Astrocyte of the cerebellum (primary cell): ENCODE measurements at regions not wholly inside any gene's neighbourhood (a gene's known extent, or its start where the extent isn't known, plus 50 kb on each side); places are given as distances from the start of the nearest gene placed in this dataset.
"Not testable (repeated sequence)": the region's sequence is repeated elsewhere in the genome, so short reads cannot be mapped to it uniquely, and the experiment has no call there.

Experiments used
- DNase-seq: peaks from one replicate; pipeline ENCODE4 v3.0.0-alpha.2; 2011; ENCODE audit warnings: low read depth
- H3K4me3 ChIP-seq: 2 replicates; pipeline ENCODE4 v1.5.1; 2011; ENCODE audit warnings: mild to moderate bottlenecking, low read depth, low read length, moderate library complexity
- CTCF ChIP-seq: IDR thresholded peaks from 2 replicates; pipeline ENCODE4 v1.5.1; 2012; ENCODE audit warnings: low read length, low read depth, moderate library complexity, mild to moderate bottlenecking; ENCODE audit errors: missing control alignments
- in situ Hi-C: cut with HindIII; loops from 2 replicates; pipeline ENCODE4 v1.10.0; 2017; ENCODE audit warnings: low sequenced_read_pairs

- in situ Hi-C loops, result no loop called here
- H3K4me3 ChIP-seq, result no peak overlapping the region
- no peak for TF ChIP-seq CTCF
- DNase-seq, result no peak
Measured at GRCh38 chr5:56298336-56299090, 65.4 kb upstream of the ANKRD55 start.

GRCh38 chr5:56297851-56298250 is 64.7 kb upstream of the ANKRD55 start:
- TF ChIP-seq CTCF, result no peak
- no peak for DNase-seq
- in situ Hi-C loops, result no loop called here
- H3K4me3 ChIP-seq, result no peak overlapping the region

GRCh38 chr5:56295311-56295710 is 62.2 kb upstream of the ANKRD55 start:
- in situ Hi-C loops, DNase-seq, H3K4me3 ChIP-seq: not testable (repeated sequence)

- DNase-seq, result no peak
- TF ChIP-seq CTCF, result no peak
- in situ Hi-C loops, result no loop called here
- no peak overlapping the region for H3K4me3 ChIP-seq
Measured at GRCh38 chr5:56294354-56294753, 61.2 kb upstream of the ANKRD55 start.

- H3K4me3 ChIP-seq, DNase-seq, in situ Hi-C loops: not testable (repeated sequence)
Measured at GRCh38 chr5:56292874-56293273, 59.7 kb upstream of the ANKRD55 start.

- in situ Hi-C loops, result no loop called here
- TF ChIP-seq CTCF, result no peak
- DNase-seq, result no peak
- H3K4me3 ChIP-seq, result no peak overlapping the region
Measured at GRCh38 chr5:56291661-56292374, 58.7 kb upstream of the ANKRD55 start.

GRCh38 chr5:56291079-56291643 is 58.0 kb upstream of the ANKRD55 start:
- in situ Hi-C loops, result no loop called here
- H3K4me3 ChIP-seq, result no peak overlapping the region
- no peak for TF ChIP-seq CTCF
- no peak for DNase-seq
